DND-41 (cell line): ENCODE measurements at regions not wholly inside any gene's neighbourhood (a gene's known extent, or its start where the extent isn't known, plus 50 kb on each side); places are given as distances from the start of the nearest gene placed in this dataset.
A peak's percentile ranks its signal among the peaks of the same experiment; 100 is the strongest.

Source experiments
- ATAC-seq: fragments of 200-7000 bp; cut with Tn5 transposase; 3 replicates; pipeline ENCODE4 v1.9.1; 2021; ENCODE audit warnings: low read depth; ENCODE audit not compliant: insufficient read depth
- DNase-seq: peaks from one replicate; pipeline ENCODE4 v3.0.0-alpha.2; 2020
- H2AFZ ChIP-seq: 2 replicates; pipeline ENCODE4 v1.6.0; 2012; ENCODE audit warnings: low read depth, low read length
- H3K27ac ChIP-seq: 2 replicates; pipeline ENCODE4 v1.5.1; 2012; ENCODE audit warnings: low read length, inconsistent platforms
- H3K27me3 ChIP-seq: fragments of 200-600 bp; sonication (generic); 2 replicates; pipeline ENCODE4 v1.6.0; 2012; ENCODE audit warnings: low read length, mild to moderate bottlenecking, inconsistent platforms; ENCODE audit not compliant: insufficient read depth, poor library complexity
- H3K36me3 ChIP-seq: 2 replicates; pipeline ENCODE4 v1.5.1; 2012; ENCODE audit warnings: low read length, inconsistent platforms; ENCODE audit not compliant: insufficient read depth
- H3K4me1 ChIP-seq: 2 replicates; pipeline ENCODE4 v1.5.1; 2012; ENCODE audit warnings: mild to moderate bottlenecking, low read length; ENCODE audit not compliant: insufficient read depth
- H3K4me2 ChIP-seq: 2 replicates; pipeline ENCODE4 v1.6.0; 2012; ENCODE audit warnings: mild to moderate bottlenecking, moderate library complexity, low read length, inconsistent platforms; ENCODE audit not compliant: insufficient read depth
- H3K4me3 ChIP-seq, 2 experiments: fragments of 200-600 bp in 1 of 2; shearing (Covaris generic) in 1 of 2; 2 replicates each; pipeline ENCODE4 v1.5.1; 2012 to 2016; ENCODE audit warnings: inconsistent platforms in 2 of 2, low read length in 2 of 2, mild to moderate bottlenecking in 2 of 2, low read depth in 1 of 2, moderate library complexity in 1 of 2
- H3K79me2 ChIP-seq: 2 replicates; pipeline ENCODE4 v1.6.0; 2012; ENCODE audit warnings: low read length, inconsistent platforms; ENCODE audit not compliant: insufficient read depth
- H3K9ac ChIP-seq: 2 replicates; pipeline ENCODE4 v1.6.0; 2012; ENCODE audit warnings: low read depth, mild to moderate bottlenecking, inconsistent platforms, low read length, moderate library complexity
- H3K9me3 ChIP-seq: 2 replicates; pipeline ENCODE4 v1.5.1; 2012; ENCODE audit warnings: low read length, moderate library complexity, mild to moderate bottlenecking, inconsistent platforms; ENCODE audit not compliant: insufficient read depth, severe bottlenecking
- H4K20me1 ChIP-seq: 2 replicates; pipeline ENCODE4 v1.6.0; 2012; ENCODE audit warnings: low read length; ENCODE audit not compliant: insufficient read depth
- EZH2 ChIP-seq: IDR thresholded peaks from 3 replicates; pipeline ENCODE4 v1.6.1; 2012; ENCODE audit warnings: borderline replicate concordance, low read depth, mild to moderate bottlenecking, moderate library complexity, low read length, inconsistent platforms; ENCODE audit not compliant: severe bottlenecking
- TF ChIP-seq, protein P1 (sequence below): IDR thresholded peaks from 2 replicates; pipeline ENCODE4 v1.5.1; 2012; ENCODE audit warnings: borderline replicate concordance, low read length, moderate library complexity, mild to moderate bottlenecking; ENCODE audit not compliant: poor library complexity, severe bottlenecking; ENCODE audit errors: extremely low read depth

DNA sequence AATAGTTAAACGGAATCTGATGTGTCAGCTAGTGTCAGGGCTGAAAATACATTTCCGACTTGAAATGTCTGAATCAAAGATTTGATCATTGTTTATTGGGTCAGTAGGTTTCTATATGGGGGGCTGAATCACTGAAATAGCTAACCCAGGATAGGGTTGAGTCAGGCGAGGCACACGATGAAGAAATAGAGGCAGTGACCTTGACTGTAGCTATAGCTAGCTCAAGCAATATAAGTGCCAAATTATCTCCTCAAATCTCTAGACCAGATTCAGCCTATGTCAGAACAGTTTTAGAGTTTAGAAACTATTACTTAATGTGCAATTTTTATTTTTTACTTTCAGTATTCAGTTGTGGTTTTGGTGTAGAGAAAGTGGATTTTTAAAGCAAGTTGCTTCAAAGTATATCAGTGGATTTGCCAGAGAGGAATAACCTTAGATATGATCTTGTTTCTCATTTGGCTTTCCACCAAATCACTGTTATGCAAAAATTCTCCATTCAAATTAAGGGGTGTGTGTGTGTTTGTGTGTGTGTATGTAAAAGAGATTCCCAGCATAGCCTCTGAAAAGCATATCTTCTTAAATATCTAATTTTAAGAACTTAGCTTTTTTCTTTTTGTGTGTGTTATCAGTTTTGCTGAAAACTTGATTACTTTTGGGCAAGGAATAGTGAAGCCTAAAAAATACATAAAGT is 100.3 kb upstream of the RPL34 start:
- no peak overlapping the region for H3K4me3 ChIP-seq
- H3K27me3 ChIP-seq: no peaks in the 10 kb centered on the region
- peak overlapping the region; percentile 0; the same call in 1 of the 2 replicates for H3K27ac ChIP-seq
- DNase-seq (no peak), ATAC-seq (peak; percentile 58; the same call in 2 of the 3 replicates)
- H3K4me2 ChIP-seq: no peak overlapping the region
- H4K20me1 ChIP-seq: no peaks in the 10 kb centered on the region
- no peak overlapping the region for H3K9ac ChIP-seq
- H3K9me3 ChIP-seq: no peaks in the 10 kb centered on the region
- H3K36me3 ChIP-seq: no peaks in the 10 kb centered on the region
- TF ChIP-seq, protein P1, sequence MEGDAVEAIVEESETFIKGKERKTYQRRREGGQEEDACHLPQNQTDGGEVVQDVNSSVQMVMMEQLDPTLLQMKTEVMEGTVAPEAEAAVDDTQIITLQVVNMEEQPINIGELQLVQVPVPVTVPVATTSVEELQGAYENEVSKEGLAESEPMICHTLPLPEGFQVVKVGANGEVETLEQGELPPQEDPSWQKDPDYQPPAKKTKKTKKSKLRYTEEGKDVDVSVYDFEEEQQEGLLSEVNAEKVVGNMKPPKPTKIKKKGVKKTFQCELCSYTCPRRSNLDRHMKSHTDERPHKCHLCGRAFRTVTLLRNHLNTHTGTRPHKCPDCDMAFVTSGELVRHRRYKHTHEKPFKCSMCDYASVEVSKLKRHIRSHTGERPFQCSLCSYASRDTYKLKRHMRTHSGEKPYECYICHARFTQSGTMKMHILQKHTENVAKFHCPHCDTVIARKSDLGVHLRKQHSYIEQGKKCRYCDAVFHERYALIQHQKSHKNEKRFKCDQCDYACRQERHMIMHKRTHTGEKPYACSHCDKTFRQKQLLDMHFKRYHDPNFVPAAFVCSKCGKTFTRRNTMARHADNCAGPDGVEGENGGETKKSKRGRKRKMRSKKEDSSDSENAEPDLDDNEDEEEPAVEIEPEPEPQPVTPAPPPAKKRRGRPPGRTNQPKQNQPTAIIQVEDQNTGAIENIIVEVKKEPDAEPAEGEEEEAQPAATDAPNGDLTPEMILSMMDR: no peak
- TF ChIP-seq EZH2: no peak
- no peaks in the 10 kb centered on the region for H3K79me2 ChIP-seq
- no peak overlapping the region; the same call in 1 of the 2 replicates for H2AFZ ChIP-seq
- peaks cover 19% of the 10 kb centered on the region for H3K4me1 ChIP-seq

DNA sequence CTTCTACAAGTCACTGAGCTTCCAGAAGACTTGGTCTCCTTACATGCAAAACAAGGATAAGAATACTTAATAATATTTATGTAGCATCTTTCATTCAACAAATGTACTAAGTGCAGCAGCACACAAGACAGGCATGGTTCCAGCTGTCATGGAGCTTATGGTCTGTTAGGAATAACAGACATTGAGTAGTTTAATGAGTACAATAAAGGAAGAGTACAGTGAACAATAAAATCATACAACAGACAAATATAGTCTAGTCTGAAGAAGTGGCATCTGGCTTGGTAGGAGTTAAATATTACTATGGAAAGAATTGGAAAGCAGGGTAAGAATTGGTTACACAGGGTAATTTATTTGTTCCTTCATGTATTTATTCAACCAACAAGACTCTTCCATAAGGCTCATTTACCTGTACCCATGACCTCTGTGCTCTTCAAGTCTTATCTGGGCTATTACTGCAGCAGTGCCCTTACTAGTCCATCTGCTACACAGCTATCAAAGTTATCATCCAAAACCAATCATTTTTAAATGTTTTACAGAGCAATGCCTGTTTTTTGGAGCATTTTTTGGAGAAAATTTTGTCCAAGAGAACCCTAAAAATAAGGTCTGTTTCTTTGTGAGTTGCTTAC is 101.1 kb upstream of the RPL34 start:
- Histone ChIP-seq H3K36me3 (no peaks in the 10 kb centered on the region), H3K9ac (no peak overlapping the region), H3K4me3 (no peak overlapping the region), H3K4me1 (peaks cover 19% of the 10 kb centered on the region), H3K27ac (no peak overlapping the region), H3K9me3 (no peaks in the 10 kb centered on the region), H3K79me2 (no peaks in the 10 kb centered on the region), H3K27me3 (no peaks in the 10 kb centered on the region), H3K4me2 (no peak overlapping the region), H4K20me1 (no peaks in the 10 kb centered on the region), H2AFZ (no peak overlapping the region; the same call in 1 of the 2 replicates)
- TF ChIP-seq EZH2: no peak
- TF ChIP-seq, protein P1: no peak
- ATAC-seq (no peak), DNase-seq (no peak)

DNA sequence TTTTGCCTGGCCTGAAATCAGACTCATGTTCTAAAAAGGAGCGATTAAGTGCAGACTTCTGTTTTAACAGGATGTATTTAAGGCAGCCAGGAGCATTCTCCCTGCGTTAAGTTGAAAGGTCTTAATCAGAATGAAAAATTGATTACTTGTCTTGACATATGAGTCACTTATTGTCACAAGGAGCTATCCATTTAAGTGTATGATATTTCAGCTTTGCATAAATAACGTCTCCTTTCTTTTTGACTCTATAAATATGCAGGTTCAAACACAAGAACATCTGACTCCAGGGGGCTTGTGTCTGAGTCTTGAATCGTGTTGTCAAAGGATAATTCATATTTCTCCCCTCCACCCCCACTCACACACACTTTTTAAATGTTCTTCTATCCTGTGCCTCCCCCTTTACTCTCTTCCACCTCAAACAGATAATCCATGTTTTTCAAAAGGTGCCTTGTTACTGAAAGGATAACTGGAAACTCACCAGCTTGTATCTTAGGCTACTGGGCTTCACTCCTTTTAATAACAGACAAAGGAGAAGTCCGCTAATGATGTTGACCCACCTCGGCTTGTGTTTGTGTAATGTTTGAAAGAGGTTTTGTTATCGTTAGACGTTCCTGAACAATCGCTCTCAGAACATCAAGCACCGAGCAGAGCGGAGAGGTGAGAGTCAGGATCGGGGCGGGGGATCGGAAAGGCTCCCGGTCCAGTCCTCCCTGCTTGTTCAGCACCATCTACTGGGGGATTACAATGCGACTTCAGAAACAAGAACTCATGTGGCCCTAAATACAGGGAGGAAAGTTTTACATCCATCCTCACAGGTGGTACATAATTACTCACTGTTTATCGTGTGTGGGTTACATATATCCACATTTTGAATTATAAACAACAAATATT is 107.5 kb upstream of the RPL34 start:
- TF ChIP-seq EZH2: no peak
- TF ChIP-seq, protein P1: peak; percentile 49
- no peak overlapping the region for H3K9ac ChIP-seq
- peaks cover 9% of the 10 kb centered on the region for H3K4me1 ChIP-seq
- H3K4me3 ChIP-seq: no peak overlapping the region
- no peaks in the 10 kb centered on the region for H3K36me3 ChIP-seq
- H3K9me3 ChIP-seq: no peaks in the 10 kb centered on the region
- H3K4me2 ChIP-seq: no peak overlapping the region
- no peaks in the 10 kb centered on the region for H3K27me3 ChIP-seq
- H3K27ac ChIP-seq: no peak overlapping the region
- H4K20me1 ChIP-seq: no peaks in the 10 kb centered on the region
- DNase-seq (no peak), ATAC-seq (peak; percentile 72)
- no peaks in the 10 kb centered on the region for H3K79me2 ChIP-seq
- H2AFZ ChIP-seq: no peak overlapping the region
